A673 (cell line): ENCODE measurements at regions not wholly inside any gene's neighbourhood (a gene's known extent, or its start where the extent isn't known, plus 50 kb on each side); places are given as distances from the start of the nearest gene placed in this dataset.

Source experiments
- BruUV-seq: library from RNA; stranded (reverse); fragments of 400-500 nt; replicated peaks from 2 replicates; lab custom pipeline; 2021; lab: Mats Ljungman, UMichigan
- CTCF ChIA-PET: fragments of 300-600 bp; sonication (Branson Sonifier 250); formaldehyde crosslinking; loops from one replicate; lab custom pipeline; 2022; ENCODE audit warnings: antibody characterized with exemption; lab: Charles Lee
- POLR2A ChIA-PET: fragments of 300-600 bp; sonication (Branson Sonifier 250); formaldehyde crosslinking; loops from one replicate; lab custom pipeline; 2022; ENCODE audit warnings: antibody characterized with exemption; ENCODE audit not compliant: low non-redundant PET; lab: Charles Lee
- DNase-seq: peaks from one replicate; pipeline ENCODE4 v3.0.0-alpha.2; 2015; ENCODE audit warnings: low spot score
- H3K27ac ChIP-seq: fragments of 200-600 bp; sonication (generic); 2 replicates; pipeline ENCODE4 v1.5.1; 2016; ENCODE audit warnings: mixed run types, low read depth, mild to moderate bottlenecking, mixed read lengths, antibody characterized with exemption, low read length; ENCODE audit not compliant: poor library complexity, severe bottlenecking
- H3K27me3 ChIP-seq: fragments of 200-600 bp; sonication (generic); replicated peaks from 2 replicates; pipeline ENCODE4 v1.6.1; 2017; ENCODE audit warnings: mixed run types, low read depth, mild to moderate bottlenecking, mixed read lengths, antibody characterized with exemption, low read length; ENCODE audit not compliant: insufficient read depth, poor library complexity
- H3K36me3 ChIP-seq: fragments of 200-600 bp; sonication (generic); 2 replicates; pipeline ENCODE4 v1.6.1; 2016; ENCODE audit warnings: mixed run types, mild to moderate bottlenecking, mixed read lengths, antibody characterized with exemption, low read length; ENCODE audit not compliant: insufficient read depth, poor library complexity, severe bottlenecking
- H3K4me1 ChIP-seq: fragments of 200-600 bp; sonication (generic); 2 replicates; pipeline ENCODE4 v1.6.1; 2017; ENCODE audit warnings: mixed run types, mild to moderate bottlenecking, mixed read lengths, antibody characterized with exemption, low read length; ENCODE audit not compliant: insufficient read depth, poor library complexity, severe bottlenecking
- H3K4me3 ChIP-seq: fragments of 200-600 bp; sonication (generic); 2 replicates; pipeline ENCODE4 v1.5.1; 2016; ENCODE audit warnings: low read depth, mixed run types, mild to moderate bottlenecking, mixed read lengths, low read length; ENCODE audit not compliant: poor library complexity, severe bottlenecking
- H3K9me3 ChIP-seq: fragments of 200-600 bp; sonication (generic); 2 replicates; pipeline ENCODE4 v1.6.1; 2016; ENCODE audit warnings: mixed run types, low read depth, mild to moderate bottlenecking, mixed read lengths, antibody characterized with exemption, low read length; ENCODE audit not compliant: poor library complexity, severe bottlenecking
- CTCF ChIP-seq: fragments of 300-800, 200-600 bp; sonication (generic); conservative IDR thresholded peaks from 2 replicates; pipeline ENCODE4 v1.5.1; 2017; ENCODE audit warnings: low read depth, mild to moderate bottlenecking, antibody characterized with exemption, low read length, moderate library complexity, mixed read lengths
- EZH2 ChIP-seq: fragments of 200-600 bp; sonication (generic); IDR thresholded peaks from 2 replicates; pipeline ENCODE4 v1.6.1; 2017; ENCODE audit warnings: borderline replicate concordance, low read depth, mild to moderate bottlenecking, mixed read lengths, antibody characterized with exemption, low read length; ENCODE audit not compliant: poor library complexity, severe bottlenecking
- intact Hi-C: fragments of 100-400 bp; cut with micrococcal nuclease; formaldehyde crosslinking; loops from one replicate; pipeline ENCODE4 v1.10.0; 2022; ENCODE audit not compliant: unreplicated experiment

DNA sequence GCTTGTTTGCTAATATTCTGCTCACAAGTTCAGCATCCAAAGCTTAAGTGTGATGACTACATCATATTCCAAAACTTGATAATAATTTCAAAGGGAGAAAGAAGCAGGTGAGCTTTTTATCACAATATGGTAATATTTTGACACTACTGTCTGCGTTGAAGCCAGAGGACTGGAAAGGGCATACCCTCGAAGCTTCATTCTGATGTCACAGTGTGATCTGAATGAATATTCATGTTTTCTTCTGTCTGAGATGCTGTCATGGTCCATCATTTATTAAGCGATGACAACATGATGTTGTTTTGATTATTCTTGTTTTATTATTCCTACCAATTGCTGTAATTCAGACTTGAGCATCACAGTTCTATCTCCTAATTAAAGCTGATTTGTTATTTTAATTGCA, 625.4 kb downstream of the ZPLD1 start:
- no peaks in the 10 kb centered on the region for H3K9me3 ChIP-seq
- POLR2A ChIA-PET: no interaction called here
- no peak for TF ChIP-seq CTCF
- no peak for TF ChIP-seq EZH2
- H3K36me3 ChIP-seq: no peaks in the 10 kb centered on the region
- BruUV-seq: no TSS peak
- peaks cover 30% of the 10 kb centered on the region for H3K4me1 ChIP-seq
- no peak overlapping the region for H3K27ac ChIP-seq
- intact Hi-C loops: no loop called here
- H3K4me3 ChIP-seq: no peak overlapping the region
- CTCF ChIA-PET: no interaction called here
- H3K27me3 ChIP-seq: no peaks in the 10 kb centered on the region
- no peak for DNase-seq

- Histone ChIP-seq H3K9me3 (no peaks in the 10 kb centered on the region), H3K36me3 (no peaks in the 10 kb centered on the region), H3K27me3 (no peaks in the 10 kb centered on the region), H3K4me1 (no peaks in the 10 kb centered on the region), H3K4me3 (no peak overlapping the region), H3K27ac (peak overlapping the region; percentile 44)
- TF ChIP-seq EZH2 (no peak), CTCF (no peak)
- ChIA-PET POLR2A (interaction anchor here (0.5 kb wide), 1 partner anchor 15 kb away, joined by 5 read pairs; no protein-coding TSS in a partner anchor), CTCF (interaction anchor here (0.6 kb wide), 1 partner anchor 394 kb away, joined by 3 read pairs; no protein-coding TSS in a partner anchor)
- BruUV-seq: no TSS peak
- intact Hi-C loops: no loop called here
- peak; percentile 66 for DNase-seq
Observed at GRCh38 chr3:103067963-103068362, 633.1 kb downstream of the ZPLD1 start.

DNA sequence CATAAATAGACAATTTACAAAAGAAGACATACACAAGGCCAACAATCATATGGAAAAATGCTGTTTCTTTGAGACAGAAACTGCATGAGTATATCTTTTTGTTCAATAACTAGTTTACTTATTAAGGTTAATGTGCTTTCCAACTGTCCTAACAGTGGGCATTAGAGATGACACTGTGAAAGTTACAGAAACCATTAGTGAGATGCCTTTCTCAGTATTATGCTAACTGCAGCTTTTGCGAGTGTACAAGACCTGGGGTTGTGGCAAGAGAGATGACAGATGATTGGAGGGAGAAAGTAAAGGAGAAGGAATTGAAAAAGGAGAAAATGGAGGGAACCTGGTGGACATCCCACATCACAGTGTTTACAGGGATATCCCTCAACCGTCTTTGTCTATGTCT, 640.5 kb downstream of the ZPLD1 start:
- TF ChIP-seq CTCF: no peak
- no peak for TF ChIP-seq EZH2

More for the DNA sequence above, 640.5 kb downstream of the ZPLD1 start:
- no TSS peak for BruUV-seq
- intact Hi-C loops: no loop called here
- H3K27ac ChIP-seq: no peak overlapping the region
- ChIA-PET CTCF (no interaction called here), POLR2A (no interaction called here)
- no peak for DNase-seq
- no peak overlapping the region for H3K4me3 ChIP-seq
- no peaks in the 10 kb centered on the region for H3K9me3 ChIP-seq
- H3K4me1 ChIP-seq: no peaks in the 10 kb centered on the region
- no peaks in the 10 kb centered on the region for H3K36me3 ChIP-seq
- H3K27me3 ChIP-seq: no peaks in the 10 kb centered on the region
